IgD-negative memory B cell (primary cell): ENCODE measurements at regions not wholly inside any gene's neighbourhood (a gene's known extent, or its start where the extent isn't known, plus 50 kb on each side); places are given as distances from the start of the nearest gene placed in this dataset.

Experiments used
- H3K27ac Mint-ChIP-seq, 3 donors: one replicate each; pipeline ENCODE4 v1.8.0; 2020 to 2022; ENCODE audit warnings: mild to moderate bottlenecking in 3 of 3, mixed read lengths in 3 of 3, moderate library complexity in 1 of 3
- H3K27me3 Mint-ChIP-seq: one replicate; pipeline ENCODE4 v1.8.0; 2021; ENCODE audit warnings: mixed read lengths
- H3K36me3 Mint-ChIP-seq: one replicate; pipeline ENCODE4 v1.8.0; 2020; ENCODE audit warnings: mild to moderate bottlenecking, mixed read lengths
- H3K4me1 Mint-ChIP-seq, 3 donors: one replicate each; pipeline ENCODE4 v1.8.0; 2020 to 2022; ENCODE audit warnings: mixed read lengths in 3 of 3, mild to moderate bottlenecking in 1 of 3
- H3K4me3 Mint-ChIP-seq, 4 donors: one replicate each; pipeline ENCODE4 v1.8.0; 2020 to 2022; ENCODE audit warnings: mild to moderate bottlenecking in 4 of 4, mixed read lengths in 4 of 4, moderate library complexity in 3 of 4
- H3K9me3 Mint-ChIP-seq, 3 donors: one replicate each; pipeline ENCODE4 v1.8.0; 2020 to 2021; ENCODE audit warnings: mixed read lengths in 3 of 3, mild to moderate bottlenecking in 1 of 3

GRCh38 chr3:25294169-25294805, 133.8 kb upstream of the RARB start:
- H3K4me1 Mint-ChIP-seq: no peaks in the 10 kb centered on the region
- no peaks in the 10 kb centered on the region for H3K27me3 Mint-ChIP-seq
- no peaks in the 10 kb centered on the region for H3K36me3 Mint-ChIP-seq
- peaks cover 0 to 2% (median 0%) of the 10 kb centered on the region in 3 donors for H3K9me3 Mint-ChIP-seq
- no peak overlapping the region for H3K27ac Mint-ChIP-seq
- H3K4me3 Mint-ChIP-seq: no peak overlapping the region

GRCh38 chr3:25297667-25298585, 130.1 kb upstream of the RARB start:
- peaks cover 0 to 8% (median 0%) of the 10 kb centered on the region in 3 donors for H3K9me3 Mint-ChIP-seq
- no peaks in the 10 kb centered on the region for H3K36me3 Mint-ChIP-seq
- H3K27me3 Mint-ChIP-seq: no peaks in the 10 kb centered on the region
- H3K4me1 Mint-ChIP-seq: no peaks in the 10 kb centered on the region
- H3K4me3 Mint-ChIP-seq: no peak overlapping the region
- H3K27ac Mint-ChIP-seq: no peak overlapping the region

GRCh38 chr3:25300141-25300540, 127.9 kb upstream of the RARB start:
- H3K27me3 Mint-ChIP-seq: no peaks in the 10 kb centered on the region
- no peak overlapping the region for H3K4me3 Mint-ChIP-seq
- H3K9me3 Mint-ChIP-seq: peaks cover 2 to 10% (median 3%) of the 10 kb centered on the region in 3 donors
- no peaks in the 10 kb centered on the region for H3K36me3 Mint-ChIP-seq
- H3K4me1 Mint-ChIP-seq: no peaks in the 10 kb centered on the region
- H3K27ac Mint-ChIP-seq: no peak overlapping the region

- no peaks in the 10 kb centered on the region for H3K4me1 Mint-ChIP-seq
- H3K9me3 Mint-ChIP-seq: peaks cover 2 to 8% (median 3%) of the 10 kb centered on the region in 3 donors
- H3K36me3 Mint-ChIP-seq: no peaks in the 10 kb centered on the region
- no peak overlapping the region for H3K27ac Mint-ChIP-seq
- H3K27me3 Mint-ChIP-seq: no peaks in the 10 kb centered on the region
- H3K4me3 Mint-ChIP-seq: no peak overlapping the region
These were observed 123.1 kb upstream of the RARB start for GRCh38 chr3:25304916-25305315.

- Mint-ChIP-seq H3K27me3 (no peaks in the 10 kb centered on the region), H3K9me3 (peaks cover 2 to 4% (median 3%) of the 10 kb centered on the region in 3 donors), H3K4me1 (no peaks in the 10 kb centered on the region), H3K36me3 (no peaks in the 10 kb centered on the region), H3K27ac (no peak overlapping the region), H3K4me3 (no peak overlapping the region)
These were observed 122.0 kb upstream of the RARB start for GRCh38 chr3:25306066-25306465.

GRCh38 chr3:25306705-25307104, 121.4 kb upstream of the RARB start:
- Mint-ChIP-seq H3K4me3 (no peak overlapping the region), H3K36me3 (no peaks in the 10 kb centered on the region), H3K9me3 (peaks cover 1 to 3% (median 2%) of the 10 kb centered on the region in 3 donors), H3K27ac (no peak overlapping the region), H3K4me1 (no peaks in the 10 kb centered on the region), H3K27me3 (no peaks in the 10 kb centered on the region)

GRCh38 chr3:25313286-25313685, 114.8 kb upstream of the RARB start:
- no peak overlapping the region for H3K27ac Mint-ChIP-seq
- no peak overlapping the region for H3K4me3 Mint-ChIP-seq
- H3K4me1 Mint-ChIP-seq: no peaks in the 10 kb centered on the region
- no peaks in the 10 kb centered on the region for H3K27me3 Mint-ChIP-seq
- no peaks in the 10 kb centered on the region for H3K36me3 Mint-ChIP-seq
- peaks cover 0 to 4% (median 0%) of the 10 kb centered on the region in 3 donors for H3K9me3 Mint-ChIP-seq

GRCh38 chr3:25324954-25325655, 103.0 kb upstream of the RARB start:
- Mint-ChIP-seq H3K4me3 (no peak overlapping the region), H3K4me1 (no peaks in the 10 kb centered on the region), H3K27ac (no peak overlapping the region), H3K9me3 (peaks cover 0 to 9% (median 1%) of the 10 kb centered on the region in 3 donors), H3K36me3 (no peaks in the 10 kb centered on the region), H3K27me3 (no peaks in the 10 kb centered on the region)

GRCh38 chr3:25335356-25335755, 92.7 kb upstream of the RARB start:
- Mint-ChIP-seq H3K9me3 (peaks cover 0 to 8% (median 5%) of the 10 kb centered on the region in 3 donors), H3K36me3 (no peaks in the 10 kb centered on the region), H3K27ac (no peak overlapping the region), H3K4me3 (no peak overlapping the region), H3K4me1 (no peaks in the 10 kb centered on the region), H3K27me3 (no peaks in the 10 kb centered on the region)

GRCh38 chr3:25338158-25338725, 89.8 kb upstream of the RARB start:
- Mint-ChIP-seq H3K27ac (no peak overlapping the region), H3K4me1 (no peaks in the 10 kb centered on the region), H3K27me3 (no peaks in the 10 kb centered on the region)

GRCh38 chr3:25339225-25339624, 88.8 kb upstream of the RARB start:
- Mint-ChIP-seq H3K27ac (no peak overlapping the region), H3K36me3 (no peaks in the 10 kb centered on the region), H3K9me3 (peaks cover 0 to 3% (median 3%) of the 10 kb centered on the region in 3 donors), H3K4me3 (no peak overlapping the region), H3K4me1 (no peaks in the 10 kb centered on the region), H3K27me3 (no peaks in the 10 kb centered on the region)

More at GRCh38 chr3:25338158-25338725, 89.8 kb upstream of the RARB start:
- peaks cover 0 to 3% (median 3%) of the 10 kb centered on the region in 3 donors for H3K9me3 Mint-ChIP-seq
- H3K36me3 Mint-ChIP-seq: no peaks in the 10 kb centered on the region
- H3K4me3 Mint-ChIP-seq: no peak overlapping the region

- Mint-ChIP-seq H3K4me3 (no peak overlapping the region), H3K27ac (no peak overlapping the region), H3K36me3 (no peaks in the 10 kb centered on the region), H3K27me3 (no peaks in the 10 kb centered on the region), H3K4me1 (no peaks in the 10 kb centered on the region), H3K9me3 (no peaks in the 10 kb centered on the region)
These were observed 83.4 kb upstream of the RARB start for GRCh38 chr3:25344670-25345069.

- no peaks in the 10 kb centered on the region for H3K9me3 Mint-ChIP-seq
- no peaks in the 10 kb centered on the region for H3K36me3 Mint-ChIP-seq
- H3K27ac Mint-ChIP-seq: no peak overlapping the region
- no peaks in the 10 kb centered on the region for H3K27me3 Mint-ChIP-seq
- no peak overlapping the region for H3K4me3 Mint-ChIP-seq
- no peaks in the 10 kb centered on the region for H3K4me1 Mint-ChIP-seq
These were observed 79.0 kb upstream of the RARB start for GRCh38 chr3:25349095-25349494.

- no peaks in the 10 kb centered on the region for H3K9me3 Mint-ChIP-seq
These were observed 78.0 kb upstream of the RARB start for GRCh38 chr3:25349828-25350724.

More at GRCh38 chr3:25349828-25350724, 78.0 kb upstream of the RARB start:
- H3K36me3 Mint-ChIP-seq: no peaks in the 10 kb centered on the region
- no peaks in the 10 kb centered on the region for H3K27me3 Mint-ChIP-seq
- H3K27ac Mint-ChIP-seq: no peak overlapping the region
- no peaks in the 10 kb centered on the region for H3K4me1 Mint-ChIP-seq
- no peak overlapping the region for H3K4me3 Mint-ChIP-seq
